CD4-positive, alpha-beta T cell (primary cell): ENCODE measurements at regions not wholly inside any gene's neighbourhood (a gene's known extent, or its start where the extent isn't known, plus 50 kb on each side); places are given as distances from the start of the nearest gene placed in this dataset.

Experiments used
- ATAC-seq: fragments of 200-7000 bp; cut with Tn5 transposase; one replicate; pipeline ENCODE4 v1.10.0; 2022; ENCODE audit warnings: mild to moderate bottlenecking; ENCODE audit not compliant: poor library complexity
- CTCF ChIA-PET: fragments of 350-600 bp; sonication (Branson Sonifier 250); formaldehyde crosslinking; loops from one replicate; lab custom pipeline; 2021; ENCODE audit warnings: antibody characterized with exemption, inconsistent platforms; lab: Charles Lee
- POLR2A ChIA-PET: fragments of 350-600 bp; sonication (Branson Sonifier 250); formaldehyde crosslinking; loops from one replicate; lab custom pipeline; 2021; ENCODE audit warnings: antibody characterized with exemption, inconsistent platforms; lab: Charles Lee
- DNase-seq, 14 experiments: peaks; one replicate each; pipeline ENCODE4 v3.0.0-alpha.2; 2013 to 2020; ENCODE audit warnings: mixed read lengths in 2 of 14
- H3K27ac ChIP-seq, 2 donors: one replicate each; pipeline versions ENCODE4 v1.5.1 to v1.7.0; 2013; ENCODE audit warnings: low read length in 2 of 2, low read depth in 1 of 2, mild to moderate bottlenecking in 1 of 2
- H3K27me3 ChIP-seq, 2 experiments: 1 replicate in 1 of 2; 2 replicates in 1 of 2; pipeline versions ENCODE4 v1.6.1 to v1.7.0; 2013; ENCODE audit warnings: low read length in 2 of 2, control low read depth in 1 of 2, mild to moderate bottlenecking in 1 of 2, moderate library complexity in 1 of 2; ENCODE audit not compliant: insufficient read depth in 2 of 2, control insufficient read depth in 1 of 2
- H3K36me3 ChIP-seq: one replicate; pipeline ENCODE4 v1.6.1; 2013; ENCODE audit warnings: low read length, control low read depth; ENCODE audit not compliant: insufficient read depth
- H3K4me1 ChIP-seq: one replicate; pipeline ENCODE4 v1.6.1; 2013; ENCODE audit warnings: low read length, control low read depth; ENCODE audit not compliant: insufficient read depth
- H3K4me3 ChIP-seq: one replicate; pipeline ENCODE4 v1.5.1; 2013; ENCODE audit warnings: mild to moderate bottlenecking, low read length, moderate library complexity
- H3K9me3 ChIP-seq, 2 experiments: 1 replicate in 1 of 2; 2 replicates in 1 of 2; pipeline versions ENCODE4 v1.6.1 to v1.7.0; 2013; ENCODE audit warnings: low read length in 2 of 2, mild to moderate bottlenecking in 2 of 2, control low read depth in 1 of 2, moderate library complexity in 1 of 2; ENCODE audit not compliant: control insufficient read depth in 1 of 2, insufficient read depth in 1 of 2
- H3K27ac Mint-ChIP-seq: one replicate; pipeline ENCODE4 v1.8.0; 2020; ENCODE audit warnings: mixed read lengths
- H3K27me3 Mint-ChIP-seq: one replicate; pipeline ENCODE4 v1.8.0; 2021; ENCODE audit warnings: mixed read lengths
- H3K36me3 Mint-ChIP-seq: one replicate; pipeline ENCODE4 v1.8.0; 2021; ENCODE audit warnings: low read depth, mixed read lengths
- H3K4me1 Mint-ChIP-seq: one replicate; pipeline ENCODE4 v1.8.0; 2021; ENCODE audit warnings: low read depth, mixed read lengths
- H3K4me3 Mint-ChIP-seq: one replicate; pipeline ENCODE4 v1.8.0; 2020; ENCODE audit warnings: mild to moderate bottlenecking, mixed read lengths
- H3K9me3 Mint-ChIP-seq: one replicate; pipeline ENCODE4 v1.8.0; 2020; ENCODE audit warnings: mixed read lengths
- intact Hi-C, 2 experiments: fragments of 100-400 bp; cut with DNase I in 1 of 2; cut with micrococcal nuclease in 1 of 2; formaldehyde crosslinking; loops; one replicate each; pipeline versions ENCODE4 v1.15.1 to v1.9.0; 2023 to 2025; cut with DNase I, micrococcal nuclease
- TF ChIP-seq, protein P1 (sequence below): fragments of 200-600 bp; IDR thresholded peaks from one replicate; pipeline ENCODE4 v1.8.0; 2022; ENCODE audit warnings: antibody characterized with exemption, mild to moderate bottlenecking

DNA sequence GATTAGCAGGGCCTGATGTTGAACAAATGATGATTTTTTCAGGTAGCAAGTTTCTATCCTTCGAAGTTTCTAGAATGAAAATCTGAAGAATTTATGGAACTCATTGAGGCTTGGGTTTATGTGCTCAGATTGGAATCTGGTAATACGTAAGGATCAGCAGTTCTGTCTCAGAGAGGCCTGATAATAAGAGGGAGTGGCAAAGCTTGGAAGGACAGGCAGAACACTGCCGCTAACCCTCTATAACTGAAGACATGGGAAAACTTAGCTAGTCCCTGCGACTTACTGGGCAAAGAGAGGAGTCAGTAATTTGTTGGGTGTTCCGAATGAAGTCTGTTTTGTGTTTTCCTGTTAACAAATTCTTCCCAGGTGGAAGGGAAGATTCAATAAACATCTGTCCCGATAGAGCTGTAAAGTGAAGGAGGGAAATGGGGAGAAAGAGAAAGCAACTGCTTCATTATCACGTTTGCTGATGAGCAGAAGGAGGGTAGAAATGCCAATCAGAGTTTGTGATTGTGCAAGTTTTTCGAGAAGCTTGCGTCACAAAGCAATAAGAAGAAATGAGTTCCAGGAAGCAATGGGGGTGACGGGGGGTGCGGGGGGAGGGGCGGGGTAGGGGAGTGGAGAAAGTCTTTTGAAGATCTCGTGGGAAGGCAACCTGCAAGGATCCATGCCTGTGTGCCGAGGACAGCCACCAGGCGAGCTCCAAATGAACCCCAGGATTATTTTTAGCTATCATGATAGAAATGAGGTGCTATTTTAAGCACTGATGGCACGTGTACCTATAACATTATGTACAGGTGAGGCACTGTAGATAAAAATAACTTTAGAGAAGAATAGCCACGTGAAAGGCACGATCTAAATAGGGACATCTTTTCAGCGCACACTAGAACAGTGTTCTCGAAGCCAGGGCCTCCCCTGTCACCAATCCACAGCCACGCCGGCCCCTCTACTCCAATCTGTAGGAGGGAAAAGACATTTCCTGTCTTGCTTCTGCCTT is 224.1 kb downstream of the FGF9 start:
- H3K36me3 Mint-ChIP-seq, result no peaks in the 10 kb centered on the region
- TF ChIP-seq, protein P1, sequence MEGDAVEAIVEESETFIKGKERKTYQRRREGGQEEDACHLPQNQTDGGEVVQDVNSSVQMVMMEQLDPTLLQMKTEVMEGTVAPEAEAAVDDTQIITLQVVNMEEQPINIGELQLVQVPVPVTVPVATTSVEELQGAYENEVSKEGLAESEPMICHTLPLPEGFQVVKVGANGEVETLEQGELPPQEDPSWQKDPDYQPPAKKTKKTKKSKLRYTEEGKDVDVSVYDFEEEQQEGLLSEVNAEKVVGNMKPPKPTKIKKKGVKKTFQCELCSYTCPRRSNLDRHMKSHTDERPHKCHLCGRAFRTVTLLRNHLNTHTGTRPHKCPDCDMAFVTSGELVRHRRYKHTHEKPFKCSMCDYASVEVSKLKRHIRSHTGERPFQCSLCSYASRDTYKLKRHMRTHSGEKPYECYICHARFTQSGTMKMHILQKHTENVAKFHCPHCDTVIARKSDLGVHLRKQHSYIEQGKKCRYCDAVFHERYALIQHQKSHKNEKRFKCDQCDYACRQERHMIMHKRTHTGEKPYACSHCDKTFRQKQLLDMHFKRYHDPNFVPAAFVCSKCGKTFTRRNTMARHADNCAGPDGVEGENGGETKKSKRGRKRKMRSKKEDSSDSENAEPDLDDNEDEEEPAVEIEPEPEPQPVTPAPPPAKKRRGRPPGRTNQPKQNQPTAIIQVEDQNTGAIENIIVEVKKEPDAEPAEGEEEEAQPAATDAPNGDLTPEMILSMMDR, result no peak

DNA sequence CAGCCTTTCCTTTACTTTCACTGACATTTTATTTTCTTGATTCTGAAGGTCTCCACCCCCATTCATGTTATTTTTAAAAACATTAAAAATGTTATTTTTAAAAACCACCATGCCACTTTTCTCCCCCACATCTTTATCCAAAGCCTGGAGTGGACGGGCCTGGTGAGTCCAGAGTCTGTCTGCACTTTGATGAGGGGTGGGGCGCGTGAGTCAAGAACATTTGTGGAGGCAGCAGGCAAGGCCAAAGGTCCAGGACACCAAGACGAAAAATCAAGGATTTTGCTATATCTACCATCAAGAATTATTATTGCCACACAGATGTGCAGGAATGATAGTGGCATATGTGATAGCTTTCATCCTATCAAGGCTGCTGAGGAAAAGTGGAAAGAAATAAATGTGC is 224.9 kb downstream of the FGF9 start:
- Histone ChIP-seq H3K4me1 (no peaks in the 10 kb centered on the region), H3K9me3 (no peaks in the 10 kb centered on the region), H3K27me3 (no peaks in the 10 kb centered on the region), H3K36me3 (no peaks in the 10 kb centered on the region), H3K4me3 (no peak overlapping the region), H3K27ac (no peak overlapping the region)
- Mint-ChIP-seq H3K27ac (no peak overlapping the region), H3K4me1 (no peaks in the 10 kb centered on the region), H3K4me3 (no peak overlapping the region), H3K27me3 (no peaks in the 10 kb centered on the region), H3K9me3 (no peaks in the 10 kb centered on the region), H3K36me3 (no peaks in the 10 kb centered on the region)
- ChIA-PET CTCF (no interaction called here), POLR2A (no interaction called here)
- TF ChIP-seq, protein P1, result no peak
- intact Hi-C loops, result no loop called here
- ATAC-seq (no peak), DNase-seq (no peak)

More for the DNA sequence above, 224.1 kb downstream of the FGF9 start:
- no peaks in the 10 kb centered on the region for H3K4me1 ChIP-seq
- CTCF ChIA-PET, result no interaction called here
- no peaks in the 10 kb centered on the region for H3K36me3 ChIP-seq
- Mint-ChIP-seq H3K9me3 (no peaks in the 10 kb centered on the region), H3K27me3 (no peaks in the 10 kb centered on the region), H3K27ac (no peak overlapping the region), H3K4me3 (no peak overlapping the region), H3K4me1 (no peaks in the 10 kb centered on the region)
- intact Hi-C loops, result no loop called here
- no peak overlapping the region for H3K4me3 ChIP-seq
- no peak overlapping the region for H3K27ac ChIP-seq
- DNase-seq (no peak), ATAC-seq (no peak)
- POLR2A ChIA-PET, result interaction anchor here (0.6 kb wide), 1 partner anchor 122 kb away, joined by 3 read pairs; no protein-coding TSS in a partner anchor
- H3K9me3 ChIP-seq, result no peaks in the 10 kb centered on the region
- no peaks in the 10 kb centered on the region for H3K27me3 ChIP-seq

DNA sequence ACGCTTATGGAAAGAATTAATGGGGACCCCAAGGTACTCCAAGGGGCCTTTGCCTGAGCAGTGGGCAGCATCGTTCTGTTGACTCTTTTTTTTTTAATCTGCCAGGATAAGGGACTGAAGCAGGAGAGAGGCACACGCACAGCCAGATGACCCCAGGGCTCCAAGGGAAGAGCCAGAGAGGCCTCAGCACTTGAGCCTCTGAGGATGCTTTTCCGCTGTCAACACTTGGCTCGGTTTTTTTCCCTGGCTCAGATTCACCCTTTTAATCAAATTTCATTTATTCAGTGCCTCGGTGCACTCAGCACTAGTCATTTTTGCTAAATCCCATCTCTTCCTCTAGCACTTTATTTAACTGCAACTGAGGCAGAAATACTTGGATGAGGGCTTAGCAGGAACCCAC is 226.3 kb downstream of the FGF9 start:
- Histone ChIP-seq H3K9me3 (no peaks in the 10 kb centered on the region), H3K27ac (no peak overlapping the region), H3K27me3 (no peaks in the 10 kb centered on the region), H3K4me3 (no peak overlapping the region), H3K4me1 (no peaks in the 10 kb centered on the region), H3K36me3 (no peaks in the 10 kb centered on the region)
- no peak for ATAC-seq
- DNase-seq, result no peak
- Mint-ChIP-seq H3K27me3 (no peaks in the 10 kb centered on the region), H3K9me3 (no peaks in the 10 kb centered on the region), H3K36me3 (no peaks in the 10 kb centered on the region), H3K4me3 (no peak overlapping the region), H3K4me1 (no peaks in the 10 kb centered on the region), H3K27ac (no peak overlapping the region)
- TF ChIP-seq, protein P1, result no peak
- POLR2A ChIA-PET, result no interaction called here
- intact Hi-C loops, result no loop called here
- CTCF ChIA-PET, result no interaction called here
